ENCODE measurements at regions not wholly inside any gene's neighbourhood (a gene's known extent, or its start where the extent isn't known, plus 50 kb on each side); places are given as distances from the start of the nearest gene placed in this dataset.

DNA sequence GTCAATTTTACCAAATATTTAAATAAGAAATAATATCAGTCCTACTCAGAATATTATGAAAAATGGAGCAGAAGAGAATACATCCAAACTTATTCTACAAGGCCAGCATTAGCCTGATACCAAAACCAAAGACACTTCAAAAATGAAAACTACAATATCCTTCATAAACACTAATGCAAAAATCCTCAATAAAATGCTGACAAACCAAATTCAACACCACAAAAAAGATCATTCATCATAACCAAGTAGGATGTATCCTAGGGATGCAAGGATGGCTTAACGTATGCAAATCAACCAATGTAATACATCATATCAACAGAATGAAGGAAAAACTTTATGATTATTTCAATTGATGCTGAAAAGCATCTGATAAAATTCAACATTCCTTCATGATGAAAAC is 352.4 kb upstream of the ADGRB3 start:
- no peak for DNase-seq
- H3K9me3 Mint-ChIP-seq = peaks cover 22% of the 10 kb centered on the region
- no peaks in the 10 kb centered on the region for H3K36me3 Mint-ChIP-seq (ENCODE audit: low read depth)
- no peak for TF ChIP-seq CTCF (IDR thresholded peaks at IDR 0.05)
- H3K4me3 Mint-ChIP-seq = no peak overlapping the region
- no peak overlapping the region for H3K27ac Mint-ChIP-seq
- H3K4me1 Mint-ChIP-seq = no peaks in the 10 kb centered on the region
- H3K27me3 Mint-ChIP-seq (ENCODE audit: low read depth, poor library complexity) = peaks cover 5% of the 10 kb centered on the region

GRCh38 chr6:68279793-68280557 is 355.1 kb upstream of the ADGRB3 start:
- no peaks in the 10 kb centered on the region for H3K36me3 Mint-ChIP-seq (ENCODE audit: low read depth)
- no peaks in the 10 kb centered on the region for H3K4me1 Mint-ChIP-seq
- DNase-seq = no peak
- no peak overlapping the region for H3K4me3 Mint-ChIP-seq
- H3K9me3 Mint-ChIP-seq = peaks cover 15% of the 10 kb centered on the region
- TF ChIP-seq CTCF (IDR thresholded peaks at IDR 0.05) = no peak
- no peak overlapping the region for H3K27ac Mint-ChIP-seq
- peaks cover 5% of the 10 kb centered on the region for H3K27me3 Mint-ChIP-seq (ENCODE audit: low read depth, poor library complexity)

DNA sequence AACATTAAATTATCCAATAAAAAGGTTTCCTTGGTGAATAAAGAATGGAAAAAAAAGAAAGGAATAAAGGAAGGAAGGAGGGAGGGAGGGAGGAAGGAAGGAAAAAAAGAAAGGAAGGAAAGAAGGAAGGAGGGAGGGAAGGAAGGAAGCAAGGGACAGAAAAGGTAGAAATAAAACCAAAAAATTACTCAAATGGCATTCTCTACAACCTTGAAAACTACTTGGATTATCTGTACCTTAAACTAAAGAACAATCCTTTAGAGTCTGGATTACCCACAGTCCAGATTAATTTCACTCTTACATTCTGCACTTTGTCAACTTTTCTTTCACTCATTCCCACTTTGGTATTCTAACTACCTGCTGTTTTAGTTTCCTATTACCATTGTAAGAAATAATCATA is 361.8 kb upstream of the ADGRB3 start:
- Mint-ChIP-seq H3K4me3 (no peak overlapping the region), H3K36me3 (ENCODE audit: low read depth) (no peaks in the 10 kb centered on the region), H3K27me3 (ENCODE audit: low read depth, poor library complexity) (no peaks in the 10 kb centered on the region), H3K27ac (no peak overlapping the region), H3K9me3 (no peaks in the 10 kb centered on the region), H3K4me1 (no peaks in the 10 kb centered on the region)
- DNase-seq = no peak
- no peak for TF ChIP-seq CTCF (IDR thresholded peaks at IDR 0.05)

DNA sequence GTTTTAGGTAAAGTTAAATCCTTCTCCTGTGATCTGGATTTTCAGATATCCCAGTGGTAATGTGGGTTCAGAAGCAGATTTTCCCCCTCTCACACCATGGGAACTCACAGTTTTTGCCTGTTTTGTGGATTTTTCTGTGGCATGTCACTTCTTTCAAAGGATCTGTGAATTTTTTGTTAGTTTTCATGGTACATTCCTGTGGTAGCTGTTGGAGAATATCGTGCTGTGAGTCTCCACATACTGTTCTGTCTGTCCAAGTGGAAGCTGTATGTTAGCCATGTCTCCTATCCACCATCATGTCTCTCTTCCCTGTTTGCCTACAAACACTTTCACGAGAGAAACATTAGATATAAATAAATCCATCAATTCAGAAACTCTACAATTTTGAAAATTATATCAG is 378.7 kb upstream of the ADGRB3 start:
- Mint-ChIP-seq H3K36me3 (ENCODE audit: low read depth) (no peaks in the 10 kb centered on the region), H3K4me3 (no peak overlapping the region), H3K27me3 (ENCODE audit: low read depth, poor library complexity) (peaks cover 2% of the 10 kb centered on the region), H3K4me1 (no peaks in the 10 kb centered on the region), H3K27ac (no peak overlapping the region), H3K9me3 (peaks cover 18% of the 10 kb centered on the region)
- DNase-seq = no peak
- TF ChIP-seq CTCF (IDR thresholded peaks at IDR 0.05) = no peak

DNA sequence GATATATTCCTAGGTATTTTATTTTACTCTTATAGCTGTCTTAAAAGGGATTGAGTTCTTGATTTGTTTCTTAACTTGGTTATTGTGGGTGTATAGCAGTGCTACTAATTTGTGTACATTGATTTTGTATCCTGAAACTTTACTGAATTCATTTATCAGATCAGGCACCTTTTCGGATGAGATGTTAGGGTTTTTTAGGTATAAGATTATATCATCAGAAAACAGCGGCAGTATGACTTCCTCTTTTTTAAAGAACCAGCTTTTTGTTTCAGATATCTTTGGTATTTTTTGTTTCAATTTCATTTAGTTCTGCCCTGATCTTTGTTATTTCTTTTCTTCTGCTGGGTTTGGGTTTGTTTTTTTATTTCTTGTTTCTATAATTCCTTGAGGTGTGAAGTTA is 382.4 kb upstream of the ADGRB3 start:
- DNase-seq = no peak
- no peaks in the 10 kb centered on the region for H3K36me3 Mint-ChIP-seq (ENCODE audit: low read depth)

More for the DNA sequence above, 382.4 kb upstream of the ADGRB3 start:
- Mint-ChIP-seq H3K27ac (no peak overlapping the region), H3K27me3 (ENCODE audit: low read depth, poor library complexity) (peaks cover 2% of the 10 kb centered on the region), H3K4me3 (no peak overlapping the region), H3K4me1 (no peaks in the 10 kb centered on the region), H3K9me3 (peaks cover 4% of the 10 kb centered on the region)
- no peak for TF ChIP-seq CTCF (IDR thresholded peaks at IDR 0.05)
